HG03469 (cell line): ENCODE measurements at regions not wholly inside any gene's neighbourhood (a gene's known extent, or its start where the extent isn't known, plus 50 kb on each side); places are given as distances from the start of the nearest gene placed in this dataset.
"Not testable (repeated sequence)": the region's sequence is repeated elsewhere in the genome, so short reads cannot be mapped to it uniquely, and the experiment has no call there.

ENCODE experiments used
- ATAC-seq: cut with Tn5 transposase; IDR thresholded peaks from one replicate; pipeline ENCODE4 v1.9.1; 2021; ENCODE audit warnings: mild to moderate bottlenecking, moderate library complexity, moderate number of reproducible peaks; ENCODE audit not compliant: unreplicated experiment

DNA sequence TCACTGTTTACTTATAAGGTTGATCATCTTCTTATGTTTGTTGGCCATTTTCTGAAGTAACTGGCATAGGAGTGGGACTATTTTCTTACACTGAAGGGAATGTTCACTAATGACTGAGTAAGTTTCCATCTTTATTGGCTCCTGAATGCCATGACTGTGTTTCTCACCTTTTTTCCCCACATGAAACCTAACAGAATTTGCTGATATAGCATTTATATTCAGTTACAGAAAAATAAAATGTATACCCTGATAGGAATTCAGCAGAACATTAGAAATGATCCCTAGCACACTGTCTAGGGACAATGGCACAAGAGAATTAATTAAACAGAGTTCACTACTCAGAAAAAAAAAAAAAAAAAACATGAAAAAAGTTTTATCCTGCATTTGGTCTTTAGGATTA is 1465.1 kb upstream of the C9orf72 start:
- ATAC-seq: no peak

DNA sequence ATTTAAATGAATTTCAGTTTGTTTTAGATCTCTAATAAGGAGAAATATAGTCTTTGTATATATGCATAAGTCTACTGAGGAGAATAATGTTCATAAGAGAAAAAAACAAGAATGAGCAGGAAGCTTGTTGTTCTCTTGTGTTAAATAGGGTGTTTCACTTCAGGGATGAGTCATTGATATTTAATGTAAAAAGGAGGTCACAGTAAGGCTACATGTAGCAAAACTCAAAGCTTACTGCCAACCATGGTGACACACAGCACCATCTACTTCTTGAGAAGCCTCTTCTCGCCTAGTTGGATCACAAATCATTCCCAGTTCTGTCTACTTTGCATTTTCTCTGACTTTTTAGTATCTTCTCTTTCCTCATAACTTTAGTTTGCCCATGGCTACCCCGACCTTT is 1466.0 kb upstream of the C9orf72 start:
- no peak for ATAC-seq

- ATAC-seq: no peak
Observed at GRCh38 chr9:29043072-29043471, 1469.8 kb upstream of the C9orf72 start.

DNA sequence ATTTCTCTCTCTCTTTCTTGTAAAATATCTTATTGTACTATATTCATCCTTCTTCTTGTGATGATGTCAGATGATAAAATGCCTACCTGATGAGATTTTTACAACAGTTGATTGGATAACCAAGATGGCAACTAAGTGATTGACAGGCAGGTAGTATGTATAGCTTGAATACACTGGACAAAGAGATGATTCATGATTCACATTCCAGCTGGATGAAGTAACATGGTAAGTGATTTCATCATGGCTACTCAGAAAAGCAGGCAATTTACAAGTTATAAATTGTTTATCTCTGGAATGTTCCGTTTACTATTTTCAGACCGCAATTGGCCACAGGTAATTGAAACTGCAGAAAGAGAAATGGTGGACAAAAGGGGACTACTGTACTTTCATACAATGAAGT is 1471.7 kb upstream of the C9orf72 start:
- no peak for ATAC-seq

GRCh38 chr9:29060041-29060440 is 1486.8 kb upstream of the C9orf72 start:
- no peak for ATAC-seq

DNA sequence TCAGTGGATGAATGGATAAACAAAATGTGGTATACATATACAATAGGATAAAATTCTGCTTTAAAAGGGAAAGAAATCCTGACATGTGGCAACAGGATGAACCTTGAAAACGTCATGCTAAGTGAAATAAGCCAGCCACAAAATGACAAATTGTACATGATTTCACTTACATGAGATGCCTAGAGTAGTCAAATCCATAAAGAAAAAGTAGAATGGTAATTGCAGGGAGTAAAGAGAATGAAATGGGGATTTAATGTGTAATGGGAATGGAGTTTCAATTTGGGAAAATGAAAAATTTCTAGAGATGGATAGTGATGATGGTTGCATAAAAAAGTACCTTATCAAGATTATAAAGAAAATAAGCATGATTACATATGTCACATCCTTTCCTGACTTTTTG is 1489.2 kb upstream of the C9orf72 start:
- no peak for ATAC-seq

DNA sequence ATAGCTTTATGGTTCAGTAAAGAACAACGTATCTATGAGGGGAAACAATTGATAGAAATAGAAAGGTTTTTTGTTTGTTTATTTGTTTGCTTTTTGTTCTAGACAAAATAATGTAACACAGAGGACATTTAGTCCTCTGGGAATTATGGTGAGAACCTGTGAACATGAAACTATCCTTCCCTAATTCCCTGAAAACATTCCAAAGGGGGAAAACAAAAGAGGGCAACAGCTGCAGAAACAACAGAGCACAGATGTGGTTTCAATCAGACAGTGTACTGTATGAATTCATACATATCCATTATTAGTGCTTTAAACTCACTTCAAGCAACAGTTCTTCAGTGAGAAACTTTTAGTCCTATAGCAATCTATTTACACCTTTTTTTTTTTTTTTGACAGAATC is 1489.8 kb upstream of the C9orf72 start:
- ATAC-seq: no peak

- ATAC-seq: no peak
Observed at GRCh38 chr9:29066141-29066640, 1492.9 kb upstream of the C9orf72 start.

- ATAC-seq: no peak
Observed at GRCh38 chr9:29068461-29068860, 1495.2 kb upstream of the C9orf72 start.

DNA sequence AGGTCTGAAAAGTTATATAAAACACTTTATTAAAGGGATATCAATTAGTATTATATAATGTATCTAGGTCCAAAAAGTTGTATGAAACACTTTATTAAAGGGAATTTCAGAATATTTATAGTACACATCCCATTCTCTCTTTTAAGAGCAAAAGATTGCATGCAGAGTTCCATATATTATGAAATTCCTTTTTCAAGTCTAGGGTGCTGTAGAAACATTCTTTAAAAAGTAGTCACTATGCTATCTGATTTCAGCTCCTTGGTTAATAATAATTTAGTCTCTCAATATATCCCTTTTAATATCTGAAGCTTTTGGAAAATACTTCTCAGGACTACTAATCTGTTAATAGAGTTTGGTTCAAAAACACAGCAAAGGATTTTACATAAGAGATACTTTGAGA is 1496.1 kb upstream of the C9orf72 start:
- ATAC-seq: no peak

DNA sequence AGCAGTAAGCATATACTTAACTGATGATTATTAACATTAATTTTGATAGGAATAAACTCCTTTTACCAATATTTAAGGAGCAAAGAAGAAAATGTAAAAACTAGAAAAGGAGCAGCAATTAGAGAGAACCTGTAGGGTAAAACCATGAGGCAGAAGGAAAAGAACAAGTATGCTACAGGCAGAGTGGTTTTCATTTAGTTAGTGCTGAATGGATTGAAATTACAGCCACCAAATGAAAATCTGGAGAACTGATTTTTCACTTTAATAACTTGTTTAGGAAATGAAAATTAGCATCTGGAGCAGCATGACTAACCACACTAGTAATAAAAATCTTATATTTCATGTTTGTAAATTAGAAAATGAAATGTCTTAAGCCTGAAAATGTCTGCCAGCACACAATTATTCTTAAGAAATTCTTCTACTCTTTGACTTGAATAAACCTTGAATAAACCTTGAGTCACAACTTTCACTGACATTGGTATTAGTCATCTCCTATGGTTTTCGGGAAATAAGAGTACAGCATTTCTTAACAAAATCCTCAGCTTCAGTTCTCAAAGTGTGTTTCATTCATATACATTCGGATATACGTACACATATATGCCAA is 1504.9 kb upstream of the C9orf72 start:
- no peak for ATAC-seq

DNA sequence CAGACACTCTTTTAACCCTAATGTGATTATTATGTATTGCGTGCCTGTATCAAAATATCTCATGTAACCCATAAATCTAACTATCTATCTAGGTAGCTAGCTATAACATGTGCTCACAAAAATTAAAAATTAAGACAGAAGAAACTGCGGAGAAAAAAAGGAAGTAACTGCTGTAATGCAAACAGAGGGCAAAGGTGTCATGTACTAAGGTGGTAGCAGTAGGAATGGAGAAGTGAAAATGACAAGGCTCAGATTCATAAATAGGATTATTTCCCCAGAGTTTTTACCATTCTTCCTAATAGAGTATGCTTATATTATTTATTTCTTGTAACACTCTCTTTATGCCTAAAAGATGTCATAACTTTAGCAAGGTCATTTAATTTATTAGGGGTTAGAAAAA is 1527.5 kb upstream of the C9orf72 start:
- no peak for ATAC-seq

DNA sequence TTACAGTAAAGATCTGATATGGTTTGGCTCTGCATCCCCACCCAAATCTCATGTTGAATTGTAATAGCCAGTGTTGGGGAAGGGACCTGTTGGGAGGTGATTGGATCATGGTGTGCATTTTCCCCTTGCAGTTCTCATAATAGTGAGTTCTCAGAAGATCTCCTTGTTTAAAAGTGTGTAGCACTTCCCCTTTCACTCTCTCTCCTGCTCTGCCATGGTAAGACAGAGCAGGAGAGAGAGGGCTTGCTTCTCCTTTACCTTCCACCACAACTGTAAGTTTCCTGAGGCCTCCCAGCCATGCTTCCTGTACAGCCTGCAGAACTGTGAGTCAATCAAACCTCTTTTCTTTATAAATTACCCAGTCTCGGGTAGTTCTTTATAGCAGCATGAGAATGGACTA is 1530.9 kb upstream of the C9orf72 start:
- ATAC-seq: not testable (repeated sequence)

GRCh38 chr9:29118555-29118954 is 1545.3 kb upstream of the C9orf72 start:
- no peak for ATAC-seq

- ATAC-seq: no peak
Observed at GRCh38 chr9:29126783-29127182, 1553.5 kb upstream of the C9orf72 start.

GRCh38 chr9:29129763-29130162 is 1556.5 kb upstream of the C9orf72 start:
- no peak for ATAC-seq

DNA sequence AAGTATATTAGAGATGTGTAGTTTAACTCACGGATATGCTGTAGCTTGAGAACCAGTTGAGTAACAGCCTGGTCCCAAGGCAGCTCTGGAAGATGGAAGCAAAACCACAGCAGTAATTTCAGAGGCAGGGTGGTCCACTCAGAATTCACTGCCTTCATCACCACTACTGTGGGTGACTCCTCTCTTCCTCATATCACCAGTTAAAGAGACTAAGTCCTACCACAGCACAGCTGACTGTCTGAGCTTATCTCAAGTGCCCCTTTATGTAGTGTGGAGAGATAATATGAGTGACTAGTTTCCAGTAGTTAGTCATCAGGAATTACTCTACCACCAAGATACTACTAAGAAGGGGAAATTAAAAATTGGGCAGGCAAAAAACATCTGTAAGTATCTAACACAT is 1571.2 kb upstream of the C9orf72 start:
- ATAC-seq: no peak

GRCh38 chr9:29150606-29151005 is 1577.3 kb upstream of the C9orf72 start:
- ATAC-seq: no peak

DNA sequence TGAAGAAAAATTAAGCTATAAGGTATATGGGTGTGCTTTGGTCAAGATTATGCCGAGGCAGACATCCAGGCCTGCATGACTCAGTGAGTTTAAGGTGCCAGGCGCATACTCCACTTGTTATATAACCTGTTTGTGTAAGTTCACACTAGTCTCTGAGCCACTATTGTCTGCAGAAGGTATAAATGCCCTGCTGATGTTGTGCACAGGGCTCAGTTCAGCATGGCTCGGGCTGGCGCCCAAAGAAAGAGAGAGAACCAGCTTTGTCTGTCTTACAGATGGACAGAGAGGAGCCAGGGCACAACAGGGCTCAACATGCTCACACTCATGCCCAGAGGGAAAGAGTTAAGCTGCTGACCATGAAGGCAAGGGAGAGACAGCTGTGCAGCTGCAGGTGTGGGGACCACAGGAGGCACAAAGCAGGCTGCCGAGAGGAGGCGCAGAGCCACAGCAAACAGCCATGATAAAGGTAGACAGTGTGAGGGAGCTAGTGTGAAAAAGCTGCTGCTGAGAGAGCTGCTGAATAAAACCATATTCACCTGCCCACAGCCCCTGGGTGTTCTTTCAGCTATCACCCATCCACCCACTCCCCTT is 1587.6 kb upstream of the C9orf72 start:
- ATAC-seq: no peak

DNA sequence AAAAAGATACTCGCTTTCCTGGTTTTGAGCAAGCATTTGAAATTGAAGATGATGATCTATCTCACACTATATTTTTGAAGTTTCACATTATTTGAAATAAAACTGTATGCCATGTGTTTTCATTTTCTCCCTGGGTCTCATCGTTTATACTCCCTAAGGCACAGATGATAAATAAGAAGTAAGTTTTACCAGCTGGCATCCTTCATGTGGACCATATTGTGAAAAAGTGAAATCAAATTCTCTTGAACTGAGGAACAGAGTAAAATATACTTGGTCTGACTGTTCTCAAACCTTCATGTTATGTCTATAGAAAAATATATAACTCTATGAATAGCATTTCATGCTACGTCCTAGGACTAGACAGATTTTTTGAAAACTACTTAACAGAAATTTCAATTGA is 1600.9 kb upstream of the C9orf72 start:
- no peak for ATAC-seq

DNA sequence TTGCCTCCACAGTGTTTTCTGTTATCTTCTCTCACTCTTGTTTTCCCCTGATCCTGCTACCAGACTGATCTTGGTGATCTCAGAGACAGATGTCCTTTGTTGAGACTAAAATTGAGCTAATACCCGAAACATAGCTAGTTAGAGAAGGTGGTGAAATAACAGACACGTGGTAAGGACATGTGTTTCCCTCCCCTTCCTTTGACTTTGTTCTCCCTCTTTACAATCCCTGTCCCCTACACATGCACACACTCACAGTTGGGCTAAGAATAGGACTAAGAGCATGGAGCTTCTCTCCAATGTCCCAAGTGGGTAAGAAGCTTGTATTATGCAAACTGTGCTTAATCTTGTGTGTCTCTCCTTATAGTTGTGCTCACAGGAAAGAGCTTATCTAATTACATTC is 1603.0 kb upstream of the C9orf72 start:
- no peak for ATAC-seq

DNA sequence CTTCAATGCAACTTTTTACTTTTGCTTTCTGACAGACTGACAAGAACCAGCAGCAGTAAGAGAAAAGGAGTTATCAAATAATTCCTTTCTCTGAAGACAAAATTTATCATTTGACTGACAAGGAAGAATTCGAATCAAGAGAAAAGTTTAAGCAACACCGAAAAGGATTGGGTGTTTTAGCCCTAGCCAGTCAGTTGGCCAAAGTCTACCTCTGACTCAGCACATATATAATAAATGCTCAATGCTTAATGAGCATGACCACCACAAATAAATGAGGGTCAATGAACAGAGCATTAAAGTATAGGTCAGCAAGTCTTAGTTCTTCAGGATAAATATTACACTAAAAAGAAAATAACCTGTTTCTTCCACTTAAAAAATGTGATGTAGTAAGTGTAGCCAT is 1603.5 kb upstream of the C9orf72 start:
- ATAC-seq: no peak

DNA sequence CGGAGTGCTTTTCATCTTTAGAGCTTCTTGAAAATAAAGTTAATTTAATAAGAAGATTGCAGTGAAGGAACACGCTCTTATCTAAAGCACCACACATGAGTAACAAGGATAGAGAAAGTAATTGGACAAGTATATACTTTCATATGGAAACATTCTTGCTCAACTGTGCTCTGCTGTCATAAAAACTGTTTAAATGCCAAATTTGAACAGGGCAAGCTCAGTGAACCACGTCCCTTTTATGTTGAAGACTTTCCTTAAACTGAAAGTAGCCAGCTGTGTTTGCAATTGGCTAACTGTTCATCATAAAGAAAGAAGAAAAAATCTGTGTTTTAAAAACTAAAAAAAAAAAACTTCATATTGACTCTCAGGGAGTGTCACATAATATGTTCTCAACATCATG is 1610.7 kb upstream of the C9orf72 start:
- no peak for ATAC-seq
